PC-9 (cell line): ENCODE measurements at regions not wholly inside any gene's neighbourhood (a gene's known extent, or its start where the extent isn't known, plus 50 kb on each side); places are given as distances from the start of the nearest gene placed in this dataset.

Experiments used
- BruUV-seq: library from RNA; stranded (reverse); fragments of 400-500 nt; replicated peaks from 2 replicates; lab custom pipeline; 2021; lab: Mats Ljungman, UMichigan
- CTCF ChIA-PET: fragments of 300-600 bp; sonication (Branson Sonifier 250); formaldehyde crosslinking; loops from one replicate; lab custom pipeline; 2022; ENCODE audit warnings: antibody characterized with exemption; lab: Charles Lee
- POLR2A ChIA-PET: fragments of 300-600 bp; sonication (Branson Sonifier 250); formaldehyde crosslinking; loops from one replicate; lab custom pipeline; 2022; ENCODE audit warnings: antibody characterized with exemption; ENCODE audit not compliant: unreplicated experiment; lab: Charles Lee
- DNase-seq, 2 experiments: peaks; one replicate each; pipeline versions ENCODE4 v3.0.0 to v3.0.0-alpha.2; 2015 to 2022; ENCODE audit warnings: mixed read lengths in 1 of 2
- H2AFZ ChIP-seq: fragments of 200-600 bp; sonication (generic); 2 replicates; pipeline ENCODE4 v1.8.1; 2017; ENCODE audit warnings: antibody characterized with exemption
- H3F3A ChIP-seq: fragments of 200-600 bp; sonication (generic); 2 replicates; pipeline ENCODE4 v1.8.1; 2017; ENCODE audit warnings: antibody characterized with exemption, mild to moderate bottlenecking, low read depth; ENCODE audit not compliant: insufficient read depth
- H3K27ac ChIP-seq: fragments of 200-600 bp; sonication (generic); 2 replicates; pipeline ENCODE4 v1.6.1; 2016; ENCODE audit warnings: mixed run types
- H3K27me3 ChIP-seq: fragments of 200-600 bp; sonication (generic); 2 replicates; pipeline ENCODE4 v1.6.1; 2016; ENCODE audit warnings: low read depth, mixed run types; ENCODE audit not compliant: insufficient read depth
- H3K36me3 ChIP-seq: fragments of 200-600 bp; sonication (generic); 2 replicates; pipeline ENCODE4 v1.6.1; 2016; ENCODE audit warnings: low read depth, mixed run types
- H3K4me1 ChIP-seq: fragments of 200-600 bp; sonication (generic); replicated peaks from 2 replicates; pipeline ENCODE4 v1.6.1; 2016; ENCODE audit warnings: mixed run types; ENCODE audit not compliant: insufficient read depth
- H3K4me2 ChIP-seq: fragments of 200-600 bp; sonication (generic); 2 replicates; pipeline ENCODE4 v1.6.1; 2017; ENCODE audit warnings: mixed run types
- H3K4me3 ChIP-seq: fragments of 200-600 bp; sonication (generic); 2 replicates; pipeline ENCODE4 v1.6.1; 2016; ENCODE audit warnings: mixed run types
- H3K79me2 ChIP-seq: fragments of 200-600 bp; sonication (generic); 2 replicates; pipeline ENCODE4 v1.6.1; 2017; ENCODE audit warnings: low read depth, mixed run types
- H3K9me2 ChIP-seq: fragments of 200-600 bp; sonication (generic); 2 replicates; pipeline ENCODE4 v1.8.1; 2017; ENCODE audit warnings: mild to moderate bottlenecking; ENCODE audit not compliant: insufficient read depth
- H3K9me3 ChIP-seq: fragments of 200-600 bp; sonication (generic); 2 replicates; pipeline ENCODE4 v1.8.1; 2016; ENCODE audit warnings: low read depth; ENCODE audit not compliant: insufficient read depth
- H4K20me1 ChIP-seq: fragments of 200-600 bp; sonication (generic); 2 replicates; pipeline ENCODE4 v1.8.1; 2017; ENCODE audit not compliant: insufficient read depth
- CTCF ChIP-seq: fragments of 200-600 bp; sonication (generic); conservative IDR thresholded peaks from 2 replicates; pipeline ENCODE4 v1.6.1; 2017; ENCODE audit warnings: mixed run types, antibody characterized with exemption, mild to moderate bottlenecking, moderate library complexity
- EZH2 ChIP-seq: fragments of 200-600 bp; sonication (generic); IDR thresholded peaks from 2 replicates; pipeline ENCODE4 v1.8.0; 2017; ENCODE audit warnings: antibody characterized with exemption, low read depth
- intact Hi-C: fragments of 100-400 bp; cut with micrococcal nuclease; formaldehyde crosslinking; loops from one replicate; pipeline ENCODE4 v1.10.0; 2022; ENCODE audit not compliant: unreplicated experiment

DNA sequence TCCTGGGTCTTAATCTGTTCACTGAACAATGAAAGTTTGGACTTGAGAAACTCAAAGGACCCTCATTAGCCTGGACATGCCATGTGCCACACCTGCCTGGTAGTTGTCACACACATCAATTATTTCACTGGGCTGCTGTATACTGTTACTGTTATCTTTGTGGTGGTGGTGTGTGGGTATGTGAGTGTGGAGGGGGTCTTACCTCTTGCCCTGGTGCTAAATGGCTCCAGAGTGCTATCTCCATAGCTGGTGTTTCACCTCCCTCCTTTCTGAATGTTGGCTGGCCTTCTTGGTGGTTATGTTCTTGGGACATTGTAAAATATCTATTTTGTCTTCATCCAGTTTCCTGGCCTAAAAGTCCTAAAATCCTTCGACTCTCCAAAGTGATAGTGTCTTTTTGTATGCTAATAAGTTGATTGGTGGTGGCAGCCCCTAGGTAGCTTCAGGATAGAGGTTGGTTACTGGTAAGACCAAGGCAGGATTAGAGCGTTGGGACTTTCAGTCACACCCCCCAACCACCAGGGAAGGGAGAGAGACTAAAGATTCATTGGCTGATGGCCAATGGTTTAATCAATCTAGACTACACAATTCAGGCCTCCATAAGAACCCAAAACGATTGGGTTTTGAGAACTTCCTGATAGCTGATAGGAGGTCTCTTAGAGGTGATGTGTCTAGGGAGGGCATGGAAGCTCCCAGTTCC, 328.1 kb downstream of the MYCN start:
- intact Hi-C loops, result no loop called here
- no TSS peak for BruUV-seq

DNA sequence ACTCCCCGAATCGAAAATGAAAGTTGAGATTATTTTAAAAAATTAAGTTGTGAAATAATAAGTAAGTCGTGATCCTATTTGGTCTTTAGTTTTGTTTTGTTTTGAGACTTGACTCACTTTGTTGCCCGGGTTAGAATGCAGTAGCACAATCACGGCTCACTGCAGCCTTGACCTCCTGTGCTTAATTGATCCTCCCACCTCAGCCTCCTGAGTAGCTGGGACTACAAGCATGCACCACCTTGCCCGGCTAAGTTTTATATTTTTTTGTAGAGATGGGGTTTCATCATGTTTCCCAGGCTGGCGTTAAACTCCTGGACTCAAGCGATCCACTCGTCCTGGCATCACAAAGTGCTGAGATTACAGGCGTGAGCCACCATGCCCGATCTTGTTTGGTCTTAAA, 326.2 kb downstream of the MYCN start:
- intact Hi-C loops, result no loop called here
- ChIA-PET POLR2A (no interaction called here), CTCF (no interaction called here)
- Histone ChIP-seq H3K9me2 (no peaks in the 10 kb centered on the region), H3K4me2 (peak overlapping the region; percentile 42; the same call in 1 of the 2 replicates), H3F3A (no peaks in the 10 kb centered on the region), H4K20me1 (no peaks in the 10 kb centered on the region), H3K27me3 (peaks cover 29% of the 10 kb centered on the region; the same call in 1 of the 2 replicates), H3K4me1 (no peaks in the 10 kb centered on the region), H3K27ac (no peak overlapping the region), H3K79me2 (no peaks in the 10 kb centered on the region), H2AFZ (0 out of 2 replicates have a peak overlapping the region, but pooled peaks have one; percentile 52), H3K36me3 (no peaks in the 10 kb centered on the region), H3K9me3 (no peaks in the 10 kb centered on the region), H3K4me3 (no peak overlapping the region)
- no peak for TF ChIP-seq EZH2
- TF ChIP-seq CTCF, result no peak
- no TSS peak for BruUV-seq
- DNase-seq, result no peak

More for the DNA sequence above, 328.1 kb downstream of the MYCN start:
- H2AFZ ChIP-seq, result no peak overlapping the region
- no peak overlapping the region for H3K4me2 ChIP-seq
- no peaks in the 10 kb centered on the region for H3F3A ChIP-seq
- DNase-seq, result no peak
- ChIA-PET CTCF (no interaction called here), POLR2A (no interaction called here)
- H4K20me1 ChIP-seq, result no peaks in the 10 kb centered on the region
- H3K4me3 ChIP-seq, result no peak overlapping the region
- H3K9me2 ChIP-seq, result no peaks in the 10 kb centered on the region
- no peaks in the 10 kb centered on the region for H3K4me1 ChIP-seq
- peaks cover 10% of the 10 kb centered on the region; the same call in 1 of the 2 replicates for H3K27me3 ChIP-seq
- H3K9me3 ChIP-seq, result no peaks in the 10 kb centered on the region
- no peak overlapping the region for H3K27ac ChIP-seq
- no peak for TF ChIP-seq EZH2
- TF ChIP-seq CTCF, result no peak
- H3K36me3 ChIP-seq, result no peaks in the 10 kb centered on the region
- H3K79me2 ChIP-seq, result no peaks in the 10 kb centered on the region

- DNase-seq, result no peak
- Histone ChIP-seq H3K79me2 (no peaks in the 10 kb centered on the region), H3F3A (no peaks in the 10 kb centered on the region), H3K27ac (no peak overlapping the region), H4K20me1 (no peaks in the 10 kb centered on the region), H3K4me3 (no peak overlapping the region), H3K36me3 (no peaks in the 10 kb centered on the region), H3K9me3 (no peaks in the 10 kb centered on the region), H3K27me3 (peaks cover 29% of the 10 kb centered on the region; the same call in 1 of the 2 replicates), H3K4me1 (no peaks in the 10 kb centered on the region), H2AFZ (no peak overlapping the region), H3K4me2 (no peak overlapping the region), H3K9me2 (no peaks in the 10 kb centered on the region)
- no TSS peak for BruUV-seq
- TF ChIP-seq EZH2 (no peak), CTCF (no peak)
- ChIA-PET CTCF (no interaction called here), POLR2A (no interaction called here)
- intact Hi-C loops, result no loop called here
These were observed 324.7 kb downstream of the MYCN start for GRCh38 chr2:16264931-16265540.
